Naive thymus-derived CD8-positive, alpha-beta T cell (primary cell): ENCODE measurements at regions not wholly inside any gene's neighbourhood (a gene's known extent, or its start where the extent isn't known, plus 50 kb on each side); places are given as distances from the start of the nearest gene placed in this dataset.

Source experiments
- ATAC-seq, 2 donors: fragments of 150-1000 bp; cut with Tn5 transposase in 1 of 2; sonication (Bioruptor Pico), chemical (Tn5 transposase) in 1 of 2; 1 replicate in 1 of 2; 2 replicates in 1 of 2; pipeline ENCODE4 v1.10.0; 2021; ENCODE audit warnings: mild to moderate bottlenecking in 2 of 2, moderate library complexity in 2 of 2
- POLR2A ChIA-PET: fragments of 350-600 bp; sonication (Branson Sonifier 250); formaldehyde crosslinking; loops from one replicate; lab custom pipeline; 2021; ENCODE audit warnings: antibody characterized with exemption; lab: Charles Lee
- DNase-seq, 10 donors: peaks; one replicate each; pipeline versions ENCODE4 v3.0.0 to v3.0.0-alpha.2; 2020 to 2022
- H3K27ac Mint-ChIP-seq, 10 donors: one replicate each; pipeline ENCODE4 v1.8.0; 2020 to 2022; ENCODE audit warnings: mild to moderate bottlenecking in 10 of 10, mixed read lengths in 10 of 10, moderate library complexity in 4 of 10, inconsistent platforms in 1 of 10
- H3K27me3 Mint-ChIP-seq, 5 donors: one replicate each; pipeline ENCODE4 v1.8.0; 2021 to 2022; ENCODE audit warnings: mixed read lengths in 5 of 5
- H3K36me3 Mint-ChIP-seq, 3 donors: one replicate each; pipeline ENCODE4 v1.8.0; 2020 to 2022; ENCODE audit warnings: mixed read lengths in 3 of 3, mild to moderate bottlenecking in 2 of 3, inconsistent platforms in 1 of 3
- H3K4me1 Mint-ChIP-seq, 4 donors: one replicate each; pipeline ENCODE4 v1.8.0; 2021 to 2022; ENCODE audit warnings: mixed read lengths in 4 of 4
- H3K4me3 Mint-ChIP-seq, 10 donors: one replicate each; pipeline ENCODE4 v1.8.0; 2020 to 2022; ENCODE audit warnings: mild to moderate bottlenecking in 10 of 10, mixed read lengths in 10 of 10, moderate library complexity in 6 of 10, inconsistent platforms in 1 of 10
- H3K9me3 Mint-ChIP-seq, 9 donors: one replicate each; pipeline ENCODE4 v1.8.0; 2020 to 2022; ENCODE audit warnings: mixed read lengths in 9 of 9, mild to moderate bottlenecking in 3 of 9, inconsistent platforms in 1 of 9, moderate library complexity in 1 of 9

DNA sequence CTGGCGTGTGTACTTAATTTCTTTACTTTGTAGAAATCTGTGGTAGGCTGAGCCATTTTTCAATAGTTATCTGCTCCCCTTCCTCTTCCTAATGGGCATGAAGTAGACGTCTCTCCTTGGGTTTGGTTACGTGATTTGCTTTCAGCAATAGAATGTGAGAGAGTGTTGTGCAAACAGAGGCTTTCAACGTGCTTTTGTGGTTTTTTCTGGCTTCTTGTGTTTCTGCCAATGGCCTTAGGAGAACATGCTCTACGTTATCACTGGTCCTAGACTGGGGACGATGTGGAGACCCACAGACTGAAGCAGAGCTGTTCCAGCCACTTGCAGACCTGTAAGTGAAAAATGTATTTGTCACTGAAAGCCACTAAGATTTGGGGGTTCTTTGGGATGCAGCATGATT lies 107.2 kb upstream of the NPTX2 start:
- Mint-ChIP-seq H3K4me1 (peaks cover 0 to 2% (median 0%) of the 10 kb centered on the region in 4 donors), H3K27me3 (peaks cover 2 to 27% (median 17%) of the 10 kb centered on the region in 5 donors), H3K36me3 (peaks cover 0 to 2% (median 0%) of the 10 kb centered on the region in 3 donors), H3K4me3 (no peak overlapping the region), H3K27ac (no peak overlapping the region), H3K9me3 (peaks cover 0 to 26% (median 4%) of the 10 kb centered on the region in 9 donors)
- POLR2A ChIA-PET = no interaction called here
- DNase-seq (no peak), ATAC-seq (no peak)

DNA sequence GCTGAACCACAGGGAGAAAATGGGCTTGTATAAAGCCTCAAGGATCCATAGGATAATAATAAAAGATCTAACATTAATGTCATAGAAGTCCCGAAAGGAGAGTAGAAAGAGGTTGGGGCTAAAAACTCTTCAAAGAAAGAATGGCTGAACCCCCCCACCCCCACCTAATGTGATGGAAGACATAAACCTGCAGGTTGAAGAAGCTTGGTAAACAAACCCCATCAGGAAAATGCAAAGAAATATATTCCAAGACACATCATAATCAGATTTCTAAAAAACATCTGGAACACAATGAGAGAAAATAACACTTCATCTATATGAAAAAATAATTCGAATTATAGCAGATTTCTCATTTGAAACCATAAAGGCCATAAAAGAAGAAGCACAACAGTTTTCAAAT lies 105.6 kb upstream of the BAIAP2L1 start:
- POLR2A ChIA-PET = no interaction called here
- no peak for ATAC-seq
- Mint-ChIP-seq H3K4me1 (no peaks in the 10 kb centered on the region), H3K36me3 (peaks cover 0 to 5% (median 0%) of the 10 kb centered on the region in 3 donors), H3K4me3 (no peak overlapping the region), H3K27me3 (peaks cover 5 to 36% (median 22%) of the 10 kb centered on the region in 5 donors), H3K27ac (no peak overlapping the region), H3K9me3 (peaks cover 0 to 26% (median 10%) of the 10 kb centered on the region in 9 donors)
- DNase-seq = no peak

DNA sequence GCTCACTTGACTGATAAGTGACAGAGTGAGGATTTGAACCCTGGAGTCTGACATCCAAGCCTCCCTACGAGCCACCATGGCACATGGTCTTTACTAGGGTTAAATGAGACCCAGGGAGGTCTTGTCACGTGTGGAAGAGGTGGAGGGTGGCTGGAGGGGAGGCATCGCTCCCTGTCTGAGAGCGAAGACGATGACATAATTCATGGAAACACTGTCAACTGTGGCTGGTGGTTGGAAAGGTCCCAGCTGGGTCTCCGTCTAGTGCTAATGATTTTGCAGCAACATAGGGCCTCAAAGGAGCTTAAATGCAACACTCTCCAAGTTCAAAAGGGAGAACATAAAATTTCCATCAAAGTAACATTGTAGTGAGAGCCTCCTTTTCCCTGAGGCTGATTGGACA lies 99.9 kb upstream of the BAIAP2L1 start:
- no peak for DNase-seq

DNA sequence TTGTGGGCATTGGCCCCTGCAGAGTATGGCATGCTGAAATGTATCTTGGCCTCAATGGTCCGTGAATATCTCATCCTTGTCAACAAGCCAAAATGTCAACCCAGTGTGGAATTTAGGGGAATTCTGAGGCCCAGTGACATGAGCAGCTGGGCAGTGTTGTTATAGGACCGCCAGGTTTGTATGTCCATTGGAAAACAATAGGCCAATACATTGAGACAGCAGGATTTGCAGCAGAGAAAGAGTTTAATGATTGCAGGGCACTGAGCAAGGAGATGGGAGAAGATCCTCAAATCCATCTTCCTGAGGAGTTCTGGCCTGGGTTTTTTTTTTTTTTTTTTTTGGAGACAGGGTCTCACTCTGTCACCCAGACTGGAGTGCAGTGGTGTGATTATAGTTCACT lies 95.7 kb upstream of the BAIAP2L1 start:
- POLR2A ChIA-PET = no interaction called here
- Mint-ChIP-seq H3K4me3 (no peak overlapping the region), H3K27me3 (peaks cover 0 to 6% (median 2%) of the 10 kb centered on the region in 5 donors), H3K27ac (no peak overlapping the region), H3K36me3 (peaks cover 0 to 20% (median 8%) of the 10 kb centered on the region in 3 donors), H3K9me3 (peaks cover 0 to 64% (median 29%) of the 10 kb centered on the region in 9 donors), H3K4me1 (no peaks in the 10 kb centered on the region)
- ATAC-seq (no peak), DNase-seq (no peak)

More for the DNA sequence above, 99.9 kb upstream of the BAIAP2L1 start:
- peaks cover 3 to 17% (median 8%) of the 10 kb centered on the region in 3 donors for H3K36me3 Mint-ChIP-seq
- H3K27me3 Mint-ChIP-seq = peaks cover 5 to 31% (median 21%) of the 10 kb centered on the region in 5 donors
- H3K27ac Mint-ChIP-seq = no peak overlapping the region
- no peaks in the 10 kb centered on the region for H3K4me1 Mint-ChIP-seq
- no peak for ATAC-seq
- no peak overlapping the region for H3K4me3 Mint-ChIP-seq
- peaks cover 0 to 42% (median 27%) of the 10 kb centered on the region in 9 donors for H3K9me3 Mint-ChIP-seq
- POLR2A ChIA-PET = no interaction called here

DNA sequence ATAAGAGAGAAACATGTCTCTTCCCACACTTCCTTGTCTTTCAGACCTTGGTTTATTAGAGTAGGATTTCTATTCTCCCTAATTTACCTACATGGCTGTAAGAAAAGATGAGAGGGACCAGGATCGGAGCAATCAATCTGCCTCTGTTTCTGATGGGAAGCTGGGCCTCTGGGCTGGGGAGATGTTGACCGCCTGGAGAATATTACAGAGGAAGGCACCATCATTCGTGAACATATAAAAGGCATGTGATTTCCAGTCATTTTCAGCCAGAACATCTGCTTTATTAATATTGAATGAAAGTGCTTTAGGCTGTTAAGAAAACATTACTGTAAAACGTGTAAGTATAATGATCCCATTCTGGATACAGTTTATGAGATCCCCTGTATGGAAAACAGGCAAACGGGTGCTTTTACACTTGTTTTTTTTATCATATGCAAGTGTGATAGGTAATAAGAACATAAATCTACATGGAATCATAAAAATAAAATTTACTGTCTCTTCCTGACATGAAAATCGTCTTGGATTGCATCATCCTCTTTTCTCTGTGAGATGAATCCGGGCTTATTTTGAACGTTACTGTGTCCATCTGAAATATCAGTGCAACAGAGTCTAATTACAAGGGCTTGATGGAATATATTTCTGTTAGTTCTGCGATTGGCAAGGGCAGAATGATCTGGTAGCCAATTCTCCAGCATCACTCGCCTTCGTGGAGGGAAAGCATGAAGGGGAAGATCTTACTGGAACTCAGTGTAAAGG lies 94.5 kb upstream of the BAIAP2L1 start:
- Mint-ChIP-seq H3K27me3 (peaks cover 0 to 6% (median 2%) of the 10 kb centered on the region in 5 donors), H3K4me1 (no peaks in the 10 kb centered on the region), H3K4me3 (no peak overlapping the region), H3K36me3 (peaks cover 0 to 20% (median 8%) of the 10 kb centered on the region in 3 donors), H3K9me3 (peaks cover 0 to 59% (median 29%) of the 10 kb centered on the region in 9 donors), H3K27ac (no peak overlapping the region)
- POLR2A ChIA-PET = no interaction called here
- DNase-seq (no peak), ATAC-seq (no peak)

DNA sequence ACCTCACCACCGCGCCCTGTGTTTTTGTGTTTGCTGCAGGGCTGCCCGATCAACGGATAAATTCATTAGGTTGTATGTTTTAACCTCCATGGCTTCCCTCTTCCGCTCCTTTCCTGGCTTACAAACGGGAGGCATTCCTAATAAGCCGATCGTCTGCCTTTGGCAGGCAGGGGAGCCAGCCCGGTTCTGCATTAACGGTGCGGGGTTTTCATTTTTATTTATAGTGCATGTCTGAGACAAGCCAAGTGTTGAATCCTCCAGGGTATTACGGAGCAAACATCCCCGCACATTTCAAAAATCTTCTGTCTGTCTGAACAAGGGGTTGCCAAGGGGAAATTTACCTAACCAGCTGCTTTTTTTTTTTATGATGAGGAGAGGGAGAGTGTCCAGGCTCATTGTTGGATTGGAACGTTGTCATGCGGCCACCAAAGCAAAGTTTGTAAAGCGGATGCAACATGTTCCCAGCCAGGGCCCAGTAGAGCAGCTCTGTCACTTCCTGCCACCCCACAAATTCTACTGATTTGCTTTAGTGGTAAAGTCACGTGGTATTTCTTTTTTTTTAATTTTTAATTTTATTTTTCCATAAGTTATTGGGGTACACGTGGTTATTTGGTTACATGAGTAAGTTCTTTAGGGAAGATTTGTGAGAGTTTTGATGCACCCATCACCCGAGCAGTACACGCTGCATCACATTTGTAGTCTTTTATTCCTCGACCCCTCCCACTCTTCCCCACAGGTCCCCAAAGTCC lies 92.3 kb upstream of the BAIAP2L1 start:
- Mint-ChIP-seq H3K27ac (no peak overlapping the region), H3K36me3 (peaks cover 0 to 20% (median 8%) of the 10 kb centered on the region in 3 donors), H3K9me3 (peaks cover 0 to 46% (median 22%) of the 10 kb centered on the region in 9 donors), H3K4me1 (no peaks in the 10 kb centered on the region), H3K4me3 (no peak overlapping the region), H3K27me3 (peaks cover 1 to 18% (median 4%) of the 10 kb centered on the region in 5 donors)
- DNase-seq = no peak
- POLR2A ChIA-PET = no interaction called here
- no peak for ATAC-seq

DNA sequence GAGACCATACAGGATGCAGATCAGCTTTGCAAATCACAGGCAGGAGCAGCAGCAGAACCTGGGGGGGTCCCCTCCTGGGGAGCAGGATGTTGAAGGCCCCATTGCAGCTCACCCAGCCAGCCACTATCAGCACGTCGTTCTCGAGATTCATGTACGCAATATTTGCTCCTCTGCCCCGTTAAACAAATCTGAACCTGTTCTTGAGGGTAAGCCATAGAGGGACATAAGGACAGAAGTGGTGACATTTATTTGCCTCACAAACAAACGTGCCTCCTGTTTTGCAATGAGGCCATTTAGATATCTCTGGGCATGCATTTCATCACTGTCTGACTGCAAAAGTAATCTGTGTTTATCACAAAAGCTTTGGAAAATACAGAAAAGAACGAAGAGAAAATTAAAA lies 87.3 kb upstream of the BAIAP2L1 start:
- POLR2A ChIA-PET = no interaction called here
- no peak for ATAC-seq
- no peak overlapping the region for H3K27ac Mint-ChIP-seq
- DNase-seq = no peak
- H3K4me3 Mint-ChIP-seq = no peak overlapping the region
- no peaks in the 10 kb centered on the region for H3K4me1 Mint-ChIP-seq
- peaks cover 0 to 15% (median 3%) of the 10 kb centered on the region in 9 donors for H3K9me3 Mint-ChIP-seq
- H3K36me3 Mint-ChIP-seq = no peaks in the 10 kb centered on the region
- peaks cover 0 to 23% (median 15%) of the 10 kb centered on the region in 5 donors for H3K27me3 Mint-ChIP-seq

DNA sequence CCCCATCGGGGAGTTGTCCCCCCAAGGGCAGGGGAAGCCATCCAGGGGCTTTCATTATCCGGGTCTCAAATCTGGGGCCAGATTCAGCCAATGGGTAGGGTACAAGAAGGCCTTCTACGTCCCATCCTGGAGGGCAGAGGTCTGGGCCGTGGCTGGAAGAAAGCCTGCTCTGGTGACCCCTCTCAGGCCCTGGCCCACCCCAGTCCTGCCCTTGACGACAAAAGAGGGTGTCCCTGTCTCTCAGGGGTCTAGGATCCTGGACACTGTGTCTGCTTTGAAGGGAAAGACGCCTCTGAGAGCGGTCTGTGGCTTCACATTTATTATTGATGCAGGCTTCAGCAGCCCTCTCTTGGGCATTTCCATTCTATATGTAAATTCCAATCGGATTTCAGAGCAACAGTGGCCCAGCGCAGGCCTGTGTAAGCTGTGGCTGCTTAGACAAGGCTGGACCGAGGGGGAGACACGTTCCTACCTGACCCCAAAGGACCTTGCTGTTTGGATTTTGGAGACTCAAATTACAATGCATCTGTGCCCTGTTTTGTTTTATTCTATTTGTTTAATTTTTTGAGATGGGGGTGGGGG lies 83.2 kb upstream of the BAIAP2L1 start:
- no peak for ATAC-seq
- Mint-ChIP-seq H3K4me1 (no peaks in the 10 kb centered on the region), H3K36me3 (no peaks in the 10 kb centered on the region), H3K27me3 (peaks cover 0 to 19% (median 17%) of the 10 kb centered on the region in 5 donors), H3K9me3 (peaks cover 0 to 10% (median 0%) of the 10 kb centered on the region in 9 donors), H3K27ac (no peak overlapping the region), H3K4me3 (no peak overlapping the region)
- POLR2A ChIA-PET = no interaction called here
- DNase-seq = no peak

DNA sequence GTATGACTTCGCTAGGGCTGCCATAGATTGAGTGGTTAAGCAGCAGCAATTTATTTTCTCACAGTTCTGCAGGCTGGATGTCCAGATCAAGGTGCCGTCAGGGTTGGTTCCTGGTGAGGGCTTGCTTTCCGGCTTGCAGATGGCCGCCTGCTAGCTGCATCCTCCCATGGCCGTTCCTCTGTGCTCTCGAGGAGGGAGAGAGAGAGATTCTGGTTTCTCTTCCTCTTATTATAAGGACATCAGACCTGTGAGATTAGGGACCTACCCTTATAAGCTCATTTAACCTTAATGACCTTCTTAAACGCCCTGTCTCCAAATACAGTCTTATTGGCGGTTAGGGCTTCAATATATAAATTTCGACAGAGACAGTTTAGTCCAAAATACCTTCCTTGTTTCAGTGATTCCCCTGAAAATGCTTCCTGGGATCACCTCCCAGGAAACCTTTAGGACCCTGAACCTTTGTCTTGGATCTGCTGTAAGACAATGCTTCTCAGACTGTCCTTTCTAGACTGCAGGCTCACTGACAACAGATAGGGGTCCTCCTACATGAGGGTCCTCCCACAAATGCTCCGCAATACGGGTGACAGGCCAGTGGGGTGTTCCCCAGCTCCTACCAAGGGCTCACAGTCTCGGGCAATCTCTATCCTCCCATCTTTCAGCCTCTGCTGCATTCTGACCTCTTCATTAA lies 82.5 kb upstream of the BAIAP2L1 start:
- Mint-ChIP-seq H3K27ac (no peak overlapping the region), H3K36me3 (no peaks in the 10 kb centered on the region), H3K4me1 (no peaks in the 10 kb centered on the region), H3K9me3 (peaks cover 0 to 10% (median 0%) of the 10 kb centered on the region in 9 donors), H3K4me3 (no peak overlapping the region), H3K27me3 (peaks cover 0 to 19% (median 10%) of the 10 kb centered on the region in 5 donors)
- DNase-seq = no peak
- POLR2A ChIA-PET = no interaction called here
- no peak for ATAC-seq

DNA sequence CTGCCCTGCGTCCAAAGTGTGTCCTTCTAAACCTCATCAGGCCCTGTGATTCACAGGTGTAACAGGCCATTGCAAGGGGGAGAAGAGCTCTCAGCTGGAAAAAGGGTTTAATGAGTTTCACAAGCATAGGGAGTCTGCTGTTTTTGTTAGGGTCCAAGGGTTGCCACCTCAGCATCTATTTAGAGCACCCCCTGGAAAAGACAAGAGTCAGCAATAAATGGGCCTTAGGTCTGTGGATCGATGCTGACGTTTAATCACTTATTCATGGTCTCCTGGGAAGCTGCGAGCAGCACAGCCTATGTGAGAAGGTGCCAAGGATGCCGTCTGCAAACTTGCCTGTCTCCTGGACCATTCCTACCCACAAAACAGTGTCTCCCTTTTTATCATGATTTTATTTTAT lies 78.4 kb upstream of the BAIAP2L1 start:
- no peak for ATAC-seq
- Mint-ChIP-seq H3K4me1 (no peaks in the 10 kb centered on the region), H3K4me3 (no peak overlapping the region), H3K27me3 (peaks cover 0 to 13% (median 6%) of the 10 kb centered on the region in 5 donors), H3K36me3 (no peaks in the 10 kb centered on the region), H3K27ac (no peak overlapping the region), H3K9me3 (no peaks in the 10 kb centered on the region)
- POLR2A ChIA-PET = no interaction called here
- DNase-seq = no peak

DNA sequence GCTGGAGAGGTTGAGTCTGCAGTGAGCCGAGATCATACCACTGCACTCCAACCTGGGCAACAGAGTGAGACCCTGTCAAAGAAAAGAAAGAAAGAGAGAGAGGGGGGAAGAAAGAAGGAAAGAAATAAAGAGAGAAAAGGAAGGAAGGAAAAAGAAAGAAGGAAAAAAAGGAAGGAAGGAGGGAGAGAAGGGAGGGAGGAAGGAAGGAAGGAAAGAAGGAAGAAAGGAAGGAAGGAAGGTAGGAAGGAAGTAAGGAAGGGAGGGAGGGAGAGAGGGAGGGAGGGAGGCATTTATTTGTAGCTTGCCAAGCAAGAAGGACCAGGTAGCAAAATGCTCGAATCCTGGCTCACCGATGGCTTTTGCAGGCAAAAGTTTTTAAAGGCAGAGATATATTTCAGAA lies 74.5 kb upstream of the BAIAP2L1 start:
- ATAC-seq (no peak), DNase-seq (no peak)
- POLR2A ChIA-PET = no interaction called here
- peaks cover 2 to 9% (median 5%) of the 10 kb centered on the region in 4 donors for H3K4me1 Mint-ChIP-seq
- H3K9me3 Mint-ChIP-seq = peaks cover 0 to 3% (median 0%) of the 10 kb centered on the region in 9 donors
- peaks cover 0 to 5% (median 0%) of the 10 kb centered on the region in 3 donors for H3K36me3 Mint-ChIP-seq
- no peak overlapping the region for H3K27ac Mint-ChIP-seq
- H3K27me3 Mint-ChIP-seq = peaks cover 16 to 41% (median 21%) of the 10 kb centered on the region in 5 donors
- H3K4me3 Mint-ChIP-seq = no peak overlapping the region

DNA sequence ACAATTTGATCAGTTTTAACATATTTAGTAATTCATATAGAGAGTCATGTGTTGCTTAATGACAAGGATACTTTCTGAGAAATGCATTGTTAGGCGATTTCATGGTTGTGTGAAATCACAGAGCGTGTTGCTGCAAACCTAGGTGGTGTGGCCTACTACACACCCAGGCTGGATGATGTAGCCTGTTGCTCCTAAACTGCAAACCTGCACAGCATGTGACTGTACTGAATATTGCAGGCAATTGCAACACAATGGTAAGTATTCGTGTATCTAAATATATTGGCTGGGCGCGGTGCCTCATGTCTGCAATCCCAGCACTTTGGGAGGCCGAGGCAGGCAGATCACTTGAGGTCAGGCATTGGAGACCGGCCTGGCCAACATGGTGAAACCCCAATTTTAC lies 73.7 kb upstream of the BAIAP2L1 start:
- Mint-ChIP-seq H3K36me3 (peaks cover 0 to 5% (median 0%) of the 10 kb centered on the region in 3 donors), H3K27ac (no peak overlapping the region), H3K4me3 (no peak overlapping the region), H3K9me3 (peaks cover 0 to 3% (median 0%) of the 10 kb centered on the region in 9 donors), H3K4me1 (peaks cover 2 to 9% (median 6%) of the 10 kb centered on the region in 4 donors), H3K27me3 (peaks cover 16 to 46% (median 23%) of the 10 kb centered on the region in 5 donors)
- no peak for DNase-seq
- ATAC-seq = no peak
- POLR2A ChIA-PET = no interaction called here
